Skeletal muscle cell (primary cell): ENCODE measurements at regions not wholly inside any gene's neighbourhood (a gene's known extent, or its start where the extent isn't known, plus 50 kb on each side); places are given as distances from the start of the nearest gene placed in this dataset.

Source experiments
- DNase-seq: peaks from one replicate; pipeline ENCODE4 v3.0.0-alpha.2; 2010; ENCODE audit warnings: low read depth
- H3K4me3 ChIP-seq: 2 replicates; pipeline ENCODE4 v1.5.1; 2011; ENCODE audit warnings: low read depth, mild to moderate bottlenecking, control low read depth, low read length, moderate library complexity

GRCh38 chr4:107269175-107269574 lies 233.1 kb upstream of the DKK2 start:
- no peak overlapping the region for H3K4me3 ChIP-seq
- no peak for DNase-seq

- no peak overlapping the region for H3K4me3 ChIP-seq
- no peak for DNase-seq
Measured at GRCh38 chr4:107265859-107266258, 229.7 kb upstream of the DKK2 start.

GRCh38 chr4:107261241-107261874 lies 225.2 kb upstream of the DKK2 start:
- H3K4me3 ChIP-seq = no peak overlapping the region
- DNase-seq = no peak

- H3K4me3 ChIP-seq = no peak overlapping the region
- no peak for DNase-seq
Measured at GRCh38 chr4:107258359-107258758, 222.2 kb upstream of the DKK2 start.

DNA sequence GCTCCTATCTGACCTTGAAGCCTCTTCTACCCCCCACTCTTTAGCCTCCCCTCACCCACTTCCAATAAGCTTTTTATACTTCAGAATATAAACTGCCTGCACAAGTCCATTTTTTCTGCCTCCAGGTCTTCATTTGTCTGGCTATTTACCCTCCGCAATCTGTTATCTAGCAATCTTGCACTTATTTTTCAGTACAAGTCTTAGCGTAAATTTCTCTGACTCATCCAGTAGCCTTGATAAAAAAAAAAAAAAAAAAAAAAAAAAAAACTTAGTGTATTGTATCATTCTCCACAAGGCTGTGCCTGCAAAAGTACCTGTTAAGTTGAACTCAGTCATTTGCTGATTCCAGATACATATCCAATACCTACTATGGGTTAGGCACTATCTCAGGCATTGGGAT lies 219.5 kb upstream of the DKK2 start:
- no peak overlapping the region for H3K4me3 ChIP-seq
- no peak for DNase-seq

DNA sequence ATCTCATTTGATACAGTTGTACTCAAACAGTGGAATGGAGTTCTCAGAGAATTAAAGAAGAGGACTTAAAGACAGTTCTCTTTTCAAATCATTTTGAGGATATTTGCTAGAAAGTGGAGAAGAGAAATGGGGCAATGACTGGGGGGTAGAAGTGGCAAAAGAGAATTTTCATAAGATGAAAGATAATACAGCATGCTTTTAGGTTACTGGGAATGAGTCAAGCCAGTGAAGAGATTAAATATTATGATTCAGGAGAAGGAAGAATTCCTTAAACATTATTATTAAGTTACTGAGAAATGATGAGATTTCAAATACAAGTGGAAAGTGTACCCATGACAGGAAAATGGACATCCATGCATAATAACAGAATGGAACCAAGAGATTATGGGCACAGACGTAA lies 219.0 kb upstream of the DKK2 start:
- H3K4me3 ChIP-seq = no peak overlapping the region
- no peak for DNase-seq

DNA sequence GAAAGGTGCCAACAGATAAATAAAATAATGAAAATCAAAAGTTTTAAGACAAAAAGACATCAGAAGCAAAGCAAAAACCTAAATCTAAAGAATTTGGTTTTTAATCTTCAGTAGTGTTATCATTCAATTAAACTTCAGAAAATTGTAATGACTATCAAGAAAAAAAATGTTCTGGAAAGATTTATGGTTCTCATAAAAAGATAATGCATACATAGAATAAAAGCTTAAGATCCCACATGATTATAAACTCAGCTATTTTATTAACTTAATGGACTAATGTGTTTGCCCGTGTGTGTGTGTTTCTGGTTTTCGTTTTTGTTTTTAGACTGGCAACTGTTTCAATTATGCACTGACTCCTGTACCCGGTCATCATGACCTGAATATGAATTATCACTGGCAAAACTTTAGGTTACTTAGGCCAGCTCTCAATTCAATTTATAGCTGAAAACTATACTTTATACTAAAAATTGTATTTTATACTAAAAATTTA lies 217.5 kb upstream of the DKK2 start:
- H3K4me3 ChIP-seq = no peak overlapping the region
- DNase-seq = no peak

DNA sequence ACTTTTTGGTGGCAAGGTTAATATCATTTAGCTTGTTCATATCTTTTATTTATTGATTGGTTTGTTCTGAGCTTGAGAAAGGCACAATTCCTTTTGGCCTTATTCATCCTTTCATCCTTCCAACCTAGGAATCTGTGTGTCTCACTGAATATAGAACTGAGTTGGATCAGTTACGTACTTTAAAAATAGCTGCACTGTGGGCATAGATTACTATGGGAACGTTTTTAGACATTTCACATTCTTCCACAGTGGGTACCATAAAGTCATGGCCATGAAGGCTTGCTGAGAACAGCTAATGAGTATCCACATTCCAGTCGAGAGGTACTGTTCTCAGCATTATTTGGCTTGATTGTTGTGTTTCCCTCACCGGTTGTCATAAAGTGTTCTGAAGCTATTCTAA lies 217.0 kb upstream of the DKK2 start:
- H3K4me3 ChIP-seq = no peak overlapping the region
- DNase-seq = no peak

GRCh38 chr4:107252571-107252970 lies 216.5 kb upstream of the DKK2 start:
- no peak overlapping the region for H3K4me3 ChIP-seq
- no peak for DNase-seq

GRCh38 chr4:107248571-107248970 lies 212.5 kb upstream of the DKK2 start:
- no peak for DNase-seq
- no peak overlapping the region for H3K4me3 ChIP-seq

GRCh38 chr4:107247738-107248137 lies 211.6 kb upstream of the DKK2 start:
- no peak overlapping the region for H3K4me3 ChIP-seq
- no peak for DNase-seq

GRCh38 chr4:107246761-107247160 lies 210.6 kb upstream of the DKK2 start:
- no peak for DNase-seq
- H3K4me3 ChIP-seq = no peak overlapping the region

- H3K4me3 ChIP-seq = no peak overlapping the region
- peak; percentile 73 for DNase-seq
Measured at GRCh38 chr4:107243141-107243781, 207.1 kb upstream of the DKK2 start.

- no peak for DNase-seq
- H3K4me3 ChIP-seq = no peak overlapping the region
Measured at GRCh38 chr4:107220976-107221375, 184.9 kb upstream of the DKK2 start.

DNA sequence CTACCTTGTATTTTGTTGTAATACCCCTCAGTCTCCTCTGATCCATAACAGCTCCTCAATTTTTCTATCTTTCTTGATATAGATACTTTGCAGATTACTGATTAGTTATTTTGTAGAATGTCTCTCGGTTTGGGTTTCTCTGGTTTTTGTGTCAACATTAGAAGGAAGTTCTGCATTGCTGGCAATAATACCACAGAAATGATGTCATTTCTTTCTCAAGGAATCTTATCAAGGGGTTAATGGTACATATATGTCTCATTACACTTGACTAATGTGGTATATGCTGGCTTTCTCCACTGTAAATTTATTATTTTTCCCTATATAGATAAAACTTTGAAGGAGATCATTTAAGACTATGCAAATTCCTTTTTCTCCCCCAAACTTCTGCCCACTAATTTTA lies 183.6 kb upstream of the DKK2 start:
- H3K4me3 ChIP-seq = no peak overlapping the region
- no peak for DNase-seq

DNA sequence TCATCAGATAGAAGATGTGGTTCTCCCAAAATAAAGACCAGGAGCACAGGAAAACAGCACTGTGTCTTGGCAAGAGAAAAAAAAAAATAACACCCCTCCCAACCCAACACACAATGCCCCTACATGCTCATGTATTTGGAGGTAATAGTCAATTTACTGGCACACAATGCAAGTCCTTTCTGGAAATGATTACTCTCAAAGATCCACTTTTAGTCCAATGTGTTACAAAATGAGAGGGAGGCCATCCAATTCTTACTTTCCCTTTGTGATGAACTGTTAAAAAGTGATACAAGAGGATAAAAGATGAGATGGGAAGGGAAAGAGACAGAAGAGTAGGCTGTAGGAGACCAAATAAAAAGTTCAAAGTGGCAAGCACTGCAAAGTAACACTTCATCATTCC lies 180.3 kb upstream of the DKK2 start:
- DNase-seq = no peak
- no peak overlapping the region for H3K4me3 ChIP-seq

DNA sequence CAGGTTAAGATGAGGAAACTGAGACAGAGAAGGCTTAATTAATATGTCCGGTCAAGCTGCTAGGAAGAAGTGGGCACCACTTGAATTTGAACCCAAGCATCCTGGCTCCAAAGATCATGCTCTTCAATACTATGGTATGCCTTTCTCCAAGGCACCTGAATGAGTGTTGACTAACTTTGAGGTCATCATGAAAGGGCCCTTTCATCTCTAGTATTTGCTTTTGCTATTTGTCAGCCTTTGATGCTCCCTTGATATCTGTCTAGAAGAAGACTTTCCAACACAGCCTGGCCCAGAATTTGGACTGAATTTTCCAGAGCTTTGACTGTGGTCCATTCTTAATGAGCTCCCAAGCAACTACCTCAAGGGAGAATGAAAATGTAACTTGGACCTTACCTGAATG lies 179.1 kb upstream of the DKK2 start:
- DNase-seq = no peak
- H3K4me3 ChIP-seq = no peak overlapping the region

DNA sequence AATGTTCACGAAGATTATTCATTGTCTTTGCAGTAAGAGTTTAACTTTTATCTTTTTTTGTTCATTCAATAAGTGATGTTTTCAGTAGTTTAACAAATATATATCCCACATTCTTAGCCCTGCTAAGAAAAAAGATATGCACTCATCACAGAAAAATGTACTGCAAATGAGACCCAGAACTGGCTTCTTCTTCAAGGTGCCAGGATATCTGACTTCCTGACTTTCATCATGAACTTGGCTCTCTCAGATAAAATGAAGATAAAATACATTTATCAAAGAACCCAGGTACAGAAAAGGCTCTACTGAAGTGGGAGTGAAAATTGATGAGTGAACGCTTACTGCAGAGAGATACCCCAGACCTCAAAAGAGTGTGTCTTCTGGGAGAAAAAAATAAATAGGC lies 177.8 kb upstream of the DKK2 start:
- no peak overlapping the region for H3K4me3 ChIP-seq
- DNase-seq = no peak

- H3K4me3 ChIP-seq = no peak overlapping the region
- DNase-seq = no peak
Measured at GRCh38 chr4:107213410-107213809, 177.3 kb upstream of the DKK2 start.

GRCh38 chr4:107212565-107212964 lies 176.5 kb upstream of the DKK2 start:
- H3K4me3 ChIP-seq = no peak overlapping the region
- DNase-seq = no peak

DNA sequence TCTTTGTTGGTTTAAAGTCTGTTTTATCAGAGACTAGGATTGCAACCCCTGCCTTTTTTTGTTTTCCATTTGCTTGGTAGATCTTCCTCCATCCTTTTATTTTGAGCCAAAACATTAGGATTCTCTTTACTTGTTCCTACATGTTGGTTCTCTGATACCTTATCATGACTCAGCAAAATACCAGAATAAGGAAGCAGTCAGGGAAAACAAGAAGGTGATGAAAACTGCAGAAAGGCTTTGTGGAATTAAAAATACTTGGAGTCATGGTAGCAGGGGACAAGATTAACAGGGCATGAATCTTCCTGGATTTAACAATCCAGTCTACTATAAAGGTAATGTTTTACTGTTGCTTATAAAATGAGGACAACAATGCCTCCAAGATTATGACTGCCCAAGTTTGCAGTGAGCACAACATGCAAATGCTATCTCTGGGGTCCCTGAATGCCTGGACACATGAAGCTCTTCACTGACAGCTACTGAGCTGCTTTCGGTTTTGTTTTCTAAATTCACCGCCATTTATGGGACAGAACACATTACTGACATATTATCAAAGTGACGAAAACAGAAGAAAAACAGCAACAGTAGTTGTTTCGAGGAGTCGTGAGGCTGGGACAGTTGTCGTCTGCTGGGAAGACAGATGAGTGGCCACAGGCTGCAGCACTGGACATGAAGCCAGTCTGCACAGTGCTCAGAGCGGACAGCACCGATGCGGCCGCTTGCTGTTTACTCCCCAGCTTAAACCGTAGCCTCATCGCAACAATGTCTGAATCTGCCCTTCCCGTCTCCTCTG lies 174.5 kb upstream of the DKK2 start:
- no peak for DNase-seq
- H3K4me3 ChIP-seq = peak overlapping the region; percentile 36
